ENCODE measurements at regions not wholly inside any gene's neighbourhood (a gene's known extent, or its start where the extent isn't known, plus 50 kb on each side); places are given as distances from the start of the nearest gene placed in this dataset.

- TF ChIP-seq FOXA2 (IDR thresholded peaks at IDR 0.05): no peak
- TF ChIP-seq, protein P1, sequence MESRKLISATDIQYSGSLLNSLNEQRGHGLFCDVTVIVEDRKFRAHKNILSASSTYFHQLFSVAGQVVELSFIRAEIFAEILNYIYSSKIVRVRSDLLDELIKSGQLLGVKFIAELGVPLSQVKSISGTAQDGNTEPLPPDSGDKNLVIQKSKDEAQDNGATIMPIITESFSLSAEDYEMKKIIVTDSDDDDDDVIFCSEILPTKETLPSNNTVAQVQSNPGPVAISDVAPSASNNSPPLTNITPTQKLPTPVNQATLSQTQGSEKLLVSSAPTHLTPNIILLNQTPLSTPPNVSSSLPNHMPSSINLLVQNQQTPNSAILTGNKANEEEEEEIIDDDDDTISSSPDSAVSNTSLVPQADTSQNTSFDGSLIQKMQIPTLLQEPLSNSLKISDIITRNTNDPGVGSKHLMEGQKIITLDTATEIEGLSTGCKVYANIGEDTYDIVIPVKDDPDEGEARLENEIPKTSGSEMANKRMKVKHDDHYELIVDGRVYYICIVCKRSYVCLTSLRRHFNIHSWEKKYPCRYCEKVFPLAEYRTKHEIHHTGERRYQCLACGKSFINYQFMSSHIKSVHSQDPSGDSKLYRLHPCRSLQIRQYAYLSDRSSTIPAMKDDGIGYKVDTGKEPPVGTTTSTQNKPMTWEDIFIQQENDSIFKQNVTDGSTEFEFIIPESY (IDR thresholded peaks at IDR 0.05): no peak
- TF ChIP-seq, protein P2, sequence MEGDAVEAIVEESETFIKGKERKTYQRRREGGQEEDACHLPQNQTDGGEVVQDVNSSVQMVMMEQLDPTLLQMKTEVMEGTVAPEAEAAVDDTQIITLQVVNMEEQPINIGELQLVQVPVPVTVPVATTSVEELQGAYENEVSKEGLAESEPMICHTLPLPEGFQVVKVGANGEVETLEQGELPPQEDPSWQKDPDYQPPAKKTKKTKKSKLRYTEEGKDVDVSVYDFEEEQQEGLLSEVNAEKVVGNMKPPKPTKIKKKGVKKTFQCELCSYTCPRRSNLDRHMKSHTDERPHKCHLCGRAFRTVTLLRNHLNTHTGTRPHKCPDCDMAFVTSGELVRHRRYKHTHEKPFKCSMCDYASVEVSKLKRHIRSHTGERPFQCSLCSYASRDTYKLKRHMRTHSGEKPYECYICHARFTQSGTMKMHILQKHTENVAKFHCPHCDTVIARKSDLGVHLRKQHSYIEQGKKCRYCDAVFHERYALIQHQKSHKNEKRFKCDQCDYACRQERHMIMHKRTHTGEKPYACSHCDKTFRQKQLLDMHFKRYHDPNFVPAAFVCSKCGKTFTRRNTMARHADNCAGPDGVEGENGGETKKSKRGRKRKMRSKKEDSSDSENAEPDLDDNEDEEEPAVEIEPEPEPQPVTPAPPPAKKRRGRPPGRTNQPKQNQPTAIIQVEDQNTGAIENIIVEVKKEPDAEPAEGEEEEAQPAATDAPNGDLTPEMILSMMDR (IDR thresholded peaks at IDR 0.05; ENCODE audit: low read depth, low read length, missing input control): no peak
- no peak for TF ChIP-seq SP1 (IDR thresholded peaks at IDR 0.05)
- no peak for TF ChIP-seq JUND (IDR thresholded peaks at IDR 0.05)
- no peak for TF ChIP-seq FOXA1 (IDR thresholded peaks at IDR 0.05)
- TF ChIP-seq HNF4A (conservative IDR thresholded peaks at IDR 0.05): no peak
- no peak for TF ChIP-seq RXRA (IDR thresholded peaks at IDR 0.05)
- no peak for TF ChIP-seq EGR1 (IDR thresholded peaks at IDR 0.05; ENCODE audit: low read depth in 2 of 2)
- TF ChIP-seq, protein P3, sequence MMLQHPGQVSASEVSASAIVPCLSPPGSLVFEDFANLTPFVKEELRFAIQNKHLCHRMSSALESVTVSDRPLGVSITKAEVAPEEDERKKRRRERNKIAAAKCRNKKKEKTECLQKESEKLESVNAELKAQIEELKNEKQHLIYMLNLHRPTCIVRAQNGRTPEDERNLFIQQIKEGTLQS (IDR thresholded peaks at IDR 0.05): no peak
- TF ChIP-seq HNF4G (IDR thresholded peaks at IDR 0.05): no peak
- no peak for TF ChIP-seq YY1 (IDR thresholded peaks at IDR 0.05)
- no peak for TF ChIP-seq REST (IDR thresholded peaks at IDR 0.05)
- H3K9me3 ChIP-seq (ENCODE audit: control insufficient read depth in 4 of 4, low read length in 3 of 4): no peaks in the 10 kb centered on the region
- no peak overlapping the region for H3K4me3 ChIP-seq (ENCODE audit: low read depth in 1 of 3, low read length in 3 of 3)
- DNase-seq (ENCODE audit: low spot score): no peak
- no peak overlapping the region for H3K27ac ChIP-seq (ENCODE audit: low read depth in 1 of 2, low read length in 2 of 2)
- H3K27me3 ChIP-seq (ENCODE audit: control insufficient read depth in 4 of 4, insufficient read depth in 4 of 4, low read length in 3 of 4): no peaks in the 10 kb centered on the region
- 73% methylated on average over 4 of the region's 4 CpGs for WGBS
- H3K9ac ChIP-seq (ENCODE audit: low read depth in 1 of 2, low read length in 2 of 2): no peak overlapping the region
- H3K36me3 ChIP-seq (ENCODE audit: control insufficient read depth in 4 of 4, insufficient read depth in 3 of 4, low read depth in 1 of 4, low read length in 3 of 4): no peaks in the 10 kb centered on the region
- H3K4me1 ChIP-seq (ENCODE audit: control insufficient read depth in 4 of 4, insufficient read depth in 4 of 4, low read length in 3 of 4): no peaks in the 10 kb centered on the region
Observed at GRCh38 chr9:85224729-85225128, 517.0 kb downstream of the AGTPBP1 start.

DNA sequence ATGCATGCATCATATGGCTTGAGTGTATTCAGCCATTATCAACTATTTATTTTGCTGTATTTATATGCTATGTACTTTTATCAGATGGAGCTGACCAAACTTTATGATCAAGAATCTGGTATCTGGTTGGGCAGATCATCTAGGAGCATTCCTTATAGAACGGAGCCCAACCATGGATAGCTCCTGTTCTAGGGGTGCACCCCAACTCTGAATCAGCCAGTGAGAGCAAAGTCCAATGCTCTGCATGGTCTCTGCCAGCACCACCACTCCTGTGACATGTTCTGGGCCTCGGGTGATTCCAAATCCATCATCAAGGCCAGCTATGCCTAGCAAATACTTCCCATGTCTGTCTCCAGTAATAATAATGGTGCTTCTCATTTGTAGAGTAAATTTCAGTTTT is 517.5 kb downstream of the AGTPBP1 start:
- H3K27me3 ChIP-seq (ENCODE audit: control insufficient read depth in 4 of 4, insufficient read depth in 4 of 4, low read length in 3 of 4): no peaks in the 10 kb centered on the region
- H3K4me3 ChIP-seq (ENCODE audit: low read depth in 1 of 3, low read length in 3 of 3): no peak overlapping the region
- 83% methylated on average over 2 of the region's 2 CpGs for WGBS
- no peaks in the 10 kb centered on the region for H3K4me1 ChIP-seq (ENCODE audit: control insufficient read depth in 4 of 4, insufficient read depth in 4 of 4, low read length in 3 of 4)
- no peak overlapping the region for H3K9ac ChIP-seq (ENCODE audit: low read depth in 1 of 2, low read length in 2 of 2)
- no peaks in the 10 kb centered on the region for H3K36me3 ChIP-seq (ENCODE audit: control insufficient read depth in 4 of 4, insufficient read depth in 3 of 4, low read depth in 1 of 4, low read length in 3 of 4)
- DNase-seq (ENCODE audit: low spot score): no peak
- no peak overlapping the region for H3K27ac ChIP-seq (ENCODE audit: low read depth in 1 of 2, low read length in 2 of 2)
- no peaks in the 10 kb centered on the region for H3K9me3 ChIP-seq (ENCODE audit: control insufficient read depth in 4 of 4, low read length in 3 of 4)
- TF ChIP-seq NR2F2 (IDR thresholded peaks at IDR 0.05): no peak
- no peak for TF ChIP-seq GABPA (IDR thresholded peaks at IDR 0.05 in 1 of 2, conservative IDR thresholded peaks at IDR 0.05 in 1 of 2)
- no peak for TF ChIP-seq MAX (IDR thresholded peaks at IDR 0.05)
- no peak for TF ChIP-seq JUND (IDR thresholded peaks at IDR 0.05)
- TF ChIP-seq FOXA1 (IDR thresholded peaks at IDR 0.05): no peak
- no peak for TF ChIP-seq EGR1 (IDR thresholded peaks at IDR 0.05; ENCODE audit: low read depth in 2 of 2)
- TF ChIP-seq, protein P1 (IDR thresholded peaks at IDR 0.05): no peak
- TF ChIP-seq, protein P3 (IDR thresholded peaks at IDR 0.05): no peak
- TF ChIP-seq SP1 (IDR thresholded peaks at IDR 0.05): no peak
- TF ChIP-seq, protein P2 (IDR thresholded peaks at IDR 0.05; ENCODE audit: low read depth, low read length, missing input control): no peak
- no peak for TF ChIP-seq HNF4G (IDR thresholded peaks at IDR 0.05)
- TF ChIP-seq HNF4A (conservative IDR thresholded peaks at IDR 0.05): no peak
- no peak for TF ChIP-seq FOXA2 (IDR thresholded peaks at IDR 0.05)
- TF ChIP-seq YY1 (IDR thresholded peaks at IDR 0.05): no peak
